HCT116 (cell line): ENCODE measurements at regions not wholly inside any gene's neighbourhood (a gene's known extent, or its start where the extent isn't known, plus 50 kb on each side); places are given as distances from the start of the nearest gene placed in this dataset.

Experiments used
- ATAC-seq: fragments of 200-7000 bp; cut with Tn5 transposase; 2 replicates; pipeline ENCODE4 v1.9.1; 2020; ENCODE audit warnings: mild to moderate bottlenecking, moderate library complexity
- BruUV-seq: library from RNA; stranded (reverse); fragments of 400-500 nt; replicated peaks from 2 replicates; lab custom pipeline; 2021; lab: Mats Ljungman, UMichigan
- CTCF ChIA-PET: fragments of 300-600 bp; sonication (Branson Sonifier 250); formaldehyde crosslinking; loops from one replicate; lab custom pipeline; 2021; ENCODE audit warnings: antibody characterized with exemption; lab: Charles Lee
- POLR2A ChIA-PET: fragments of 300-600, 350-600 bp; sonication (Branson Sonifier 250); formaldehyde crosslinking; loops from one replicate; lab custom pipeline; 2021; ENCODE audit warnings: antibody characterized with exemption; lab: Charles Lee
- RAD21 ChIA-PET, 2 experiments: fragments of 300-600 bp; sonication (Branson Sonifier 250); formaldehyde crosslinking; loops; one replicate each; lab custom pipeline; 2023; ENCODE audit warnings: low total read pairs in 2 of 2; ENCODE audit not compliant: uncharacterized antibody in 2 of 2, unreplicated experiment in 2 of 2, low non-redundant PET in 1 of 2; lab: Charles Lee
- DNase-seq: peaks from one replicate; pipeline ENCODE4 v3.0.0-alpha.2; 2010; ENCODE audit warnings: low read depth, low spot score
- H2AFZ ChIP-seq: fragments of 200-600 bp; shearing (Covaris generic), sonication (generic); 2 replicates; pipeline ENCODE4 v1.6.1; 2017; ENCODE audit warnings: low read depth, mixed run types, mixed read lengths, antibody characterized with exemption, low read length; ENCODE audit not compliant: poor library complexity, severe bottlenecking
- H3K27ac ChIP-seq: 2 replicates; pipeline ENCODE4 v1.5.1; 2012; ENCODE audit warnings: low read depth, low read length
- H3K27me3 ChIP-seq: fragments of 200-600 bp; sonication (generic); 2 replicates; pipeline ENCODE4 v1.6.1; 2016; ENCODE audit warnings: mixed run types, low read length, mixed read lengths; ENCODE audit not compliant: insufficient read depth
- H3K36me3 ChIP-seq, 2 experiments: fragments of 200-500 bp in 1 of 2; fragments of 200-600 bp in 1 of 2; sonication (Bioruptor generic) in 1 of 2; sonication (generic) in 1 of 2; 2 replicates each; pipeline versions ENCODE4 v1.5.1 to v1.6.1; 2014 to 2016; ENCODE audit warnings: low read length in 2 of 2, inconsistent platforms in 1 of 2, mixed read lengths in 1 of 2, mixed run types in 1 of 2; ENCODE audit not compliant: insufficient read depth in 2 of 2, control insufficient read depth in 1 of 2
- H3K4me1 ChIP-seq, 2 experiments: fragments of 200-600 bp in 1 of 2; sonication (generic) in 1 of 2; 2 replicates each; pipeline versions ENCODE4 v1.5.1 to v1.6.1; 2012 to 2017; ENCODE audit warnings: low read length in 2 of 2, inconsistent platforms in 1 of 2, mild to moderate bottlenecking in 1 of 2, mixed read lengths in 1 of 2, mixed run types in 1 of 2, moderate library complexity in 1 of 2; ENCODE audit not compliant: insufficient read depth in 2 of 2, control insufficient read depth in 1 of 2
- H3K4me2 ChIP-seq: fragments of 200-600 bp; sonication (generic); 2 replicates; pipeline ENCODE4 v1.6.1; 2017; ENCODE audit warnings: mixed run types, low read length, mixed read lengths
- H3K4me3 ChIP-seq, 2 experiments: fragments of 200-600 bp in 1 of 2; sonication (generic) in 1 of 2; replicated peaks in 1 of 2; 2 replicates each; pipeline ENCODE4 v1.5.1; 2011 to 2016; ENCODE audit warnings: low read length in 2 of 2, control low read depth in 1 of 2, low read depth in 1 of 2, mild to moderate bottlenecking in 1 of 2, mixed read lengths in 1 of 2, mixed run types in 1 of 2
- H3K79me2 ChIP-seq: fragments of 200-600 bp; sonication (generic); 2 replicates; pipeline ENCODE4 v1.6.1; 2017; ENCODE audit warnings: mild to moderate bottlenecking, mixed run types, low read length, moderate library complexity, mixed read lengths; ENCODE audit not compliant: insufficient read depth
- H3K9ac ChIP-seq: fragments of 200-600 bp; sonication (generic); 2 replicates; pipeline ENCODE4 v1.6.1; 2016; ENCODE audit warnings: low read length, mixed read lengths
- H3K9me2 ChIP-seq: fragments of 200-600 bp; sonication (generic), shearing (Covaris generic); 2 replicates; pipeline ENCODE4 v1.6.1; 2017; ENCODE audit warnings: mixed run types, mild to moderate bottlenecking, moderate library complexity; ENCODE audit not compliant: insufficient read depth
- H3K9me3 ChIP-seq, 2 experiments: fragments of 200-500 bp in 1 of 2; fragments of 200-600 bp in 1 of 2; sonication (Bioruptor generic) in 1 of 2; sonication (generic) in 1 of 2; 2 replicates each; pipeline ENCODE4 v1.6.1; 2014 to 2017; ENCODE audit warnings: low read length in 2 of 2, mixed read lengths in 2 of 2, inconsistent platforms in 1 of 2, low read depth in 1 of 2, mild to moderate bottlenecking in 1 of 2, mixed run types in 1 of 2, moderate library complexity in 1 of 2; ENCODE audit not compliant: control insufficient read depth in 1 of 2, insufficient read depth in 1 of 2
- H4K20me1 ChIP-seq: fragments of 200-600 bp; sonication (generic), shearing (Covaris generic); 2 replicates; pipeline ENCODE4 v1.6.1; 2017; ENCODE audit warnings: mixed run types, mild to moderate bottlenecking, moderate library complexity; ENCODE audit not compliant: insufficient read depth
- ATF3 ChIP-seq: IDR thresholded peaks from 2 replicates; pipeline ENCODE4 v1.6.1; 2012
- CBX3 ChIP-seq: IDR thresholded peaks from 2 replicates; pipeline ENCODE4 v1.6.1; 2012; ENCODE audit warnings: low read depth
- CEBPB ChIP-seq: IDR thresholded peaks from 2 replicates; pipeline ENCODE4 v1.6.1; 2012; ENCODE audit warnings: low read depth
- CTCF ChIP-seq, 3 experiments: fragments of 200-600 bp in 1 of 3; sonication (generic) in 1 of 3; IDR thresholded peaks in 2 of 3; conservative IDR thresholded peaks in 1 of 3; 2 replicates each; pipeline ENCODE4 v1.5.1; 2012 to 2017; ENCODE audit warnings: low read depth in 2 of 3, low read length in 2 of 3, antibody characterized with exemption in 1 of 3, borderline replicate concordance in 1 of 3, control low read depth in 1 of 3, mild to moderate bottlenecking in 1 of 3, mixed read lengths in 1 of 3, mixed run types in 1 of 3, moderate library complexity in 1 of 3; ENCODE audit not compliant: insufficient read depth in 1 of 3
- EGR1 ChIP-seq: IDR thresholded peaks from 2 replicates; pipeline ENCODE4 v1.6.1; 2012; ENCODE audit warnings: low read depth
- EZH2phosphoT487 ChIP-seq: fragments of 200-600 bp; IDR thresholded peaks from 2 replicates; pipeline ENCODE4 v1.6.1; 2018; ENCODE audit warnings: antibody characterized with exemption, borderline replicate concordance
- JUND ChIP-seq: IDR thresholded peaks from 2 replicates; pipeline ENCODE4 v1.6.1; 2012
- POLR2A ChIP-seq: IDR thresholded peaks from 2 replicates; pipeline ENCODE4 v1.7.0; 2011; ENCODE audit warnings: borderline replicate concordance; ENCODE audit not compliant: insufficient read depth, insufficient read length; ENCODE audit errors: extremely low read depth
- POLR2AphosphoS5 ChIP-seq: IDR thresholded peaks from 2 replicates; pipeline ENCODE4 v1.6.1; 2011; ENCODE audit warnings: mild to moderate bottlenecking, low read depth, low read length, moderate library complexity
- REST ChIP-seq: IDR thresholded peaks from 2 replicates; pipeline ENCODE4 v1.6.1; 2012; ENCODE audit warnings: low read depth
- SIN3A ChIP-seq: IDR thresholded peaks from 2 replicates; pipeline ENCODE4 v1.6.1; 2012; ENCODE audit warnings: low read depth
- SP1 ChIP-seq: IDR thresholded peaks from 2 replicates; pipeline ENCODE4 v1.6.1; 2012; ENCODE audit warnings: low read depth
- SRF ChIP-seq: IDR thresholded peaks from 2 replicates; pipeline ENCODE4 v1.6.1; 2012; ENCODE audit warnings: low read depth
- TCF7L2 ChIP-seq: IDR thresholded peaks from 2 replicates; pipeline ENCODE4 v1.7.0; 2011; ENCODE audit warnings: borderline replicate concordance, inconsistent platforms; ENCODE audit not compliant: insufficient read depth, insufficient read length; ENCODE audit errors: extremely low read depth
- YY1 ChIP-seq: IDR thresholded peaks from 2 replicates; pipeline ENCODE4 v1.6.1; 2011; ENCODE audit warnings: low read length, low read depth, moderate library complexity, mild to moderate bottlenecking; ENCODE audit not compliant: insufficient replicate concordance; ENCODE audit errors: extremely low read depth
- ZBTB33 ChIP-seq: IDR thresholded peaks from 2 replicates; pipeline ENCODE4 v1.6.1; 2011; ENCODE audit warnings: mild to moderate bottlenecking, low read length, moderate library complexity; ENCODE audit not compliant: insufficient replicate concordance; ENCODE audit errors: extremely low read depth
- ZFX ChIP-seq: fragments of 450-650 bp; IDR thresholded peaks from 2 replicates; pipeline ENCODE4 v1.6.1; 2017
- ZNF274 ChIP-seq: fragments of 200-500 bp; sonication (Bioruptor generic); IDR thresholded peaks from 2 replicates; pipeline ENCODE4 v1.6.1; 2014; ENCODE audit warnings: mild to moderate bottlenecking, low read depth, low read length, inconsistent platforms
- intact Hi-C: fragments of 100-400 bp; cut with micrococcal nuclease; formaldehyde crosslinking; loops from 2 replicates; pipeline ENCODE4 v1.10.0; 2022

- H3K4me3 ChIP-seq, result peak overlapping the region in 1 of 2 experiments; percentile 55; a peak in 2 of 4 replicates
- ChIA-PET CTCF (no interaction called here), POLR2A (interaction anchor here (1.0 kb wide), 1 partner anchor 18 kb away, joined by 3 read pairs; no protein-coding TSS in a partner anchor), RAD21 (no interaction called here)
- H3K4me1 ChIP-seq, result peaks cover 47 to 67% of the 10 kb centered on the region in 2 experiments
- H3K9me3 ChIP-seq, result no peaks in the 10 kb centered on the region
- H4K20me1 ChIP-seq, result no peaks in the 10 kb centered on the region
- no peaks in the 10 kb centered on the region for H3K27me3 ChIP-seq
- H3K27ac ChIP-seq, result peak overlapping the region; percentile 82
- no peaks in the 10 kb centered on the region for H3K79me2 ChIP-seq
- peak overlapping the region; percentile 66 for H3K9ac ChIP-seq
- no peak for DNase-seq
- no TSS peak for BruUV-seq
- H3K9me2 ChIP-seq, result no peaks in the 10 kb centered on the region
- no peak for ATAC-seq
- no peaks in the 10 kb centered on the region for H3K36me3 ChIP-seq
- H2AFZ ChIP-seq, result peak overlapping the region; percentile 26
- H3K4me2 ChIP-seq, result peak overlapping the region; percentile 85
- intact Hi-C loops, result loop anchor here (1.0 kb wide), 1 partner anchor 71 kb away; no protein-coding TSS in a partner anchor
- TF ChIP-seq YY1, result no peak
- TF ChIP-seq SRF, result no peak
- TF ChIP-seq EZH2phosphoT487, result no peak
- TF ChIP-seq CBX3, result no peak
- TF ChIP-seq ZFX, result no peak
- no peak for TF ChIP-seq SIN3A
- TF ChIP-seq ZBTB33, result no peak
- TF ChIP-seq POLR2A, result no peak
- no peak for TF ChIP-seq TCF7L2
- TF ChIP-seq EGR1, result no peak
- TF ChIP-seq ZNF274, result no peak
- no peak for TF ChIP-seq CEBPB
- no peak for TF ChIP-seq CTCF (IDR thresholded peaks at IDR 0.05 in 2 of 3, conservative IDR thresholded peaks at IDR 0.05 in 1 of 3; ENCODE audit: borderline replicate concordance in 1 of 3, insufficient read depth in 1 of 3, low read depth in 2 of 3, low read length in 2 of 3)
- no peak for TF ChIP-seq JUND
- no peak for TF ChIP-seq ATF3
- TF ChIP-seq POLR2AphosphoS5, result no peak
- TF ChIP-seq REST, result no peak
- TF ChIP-seq SP1, result no peak
Observed at GRCh38 chr10:11683529-11684320, 58.5 kb upstream of the ECHDC3 start.
